Cardiac muscle cell (in vitro differentiated cells and primary cell): ENCODE measurements at regions not wholly inside any gene's neighbourhood (a gene's known extent, or its start where the extent isn't known, plus 50 kb on each side); places are given as distances from the start of the nearest gene placed in this dataset.

Experiments
- DNase-seq, 2 donors: peaks; one replicate each; pipeline versions ENCODE4 v3.0.0 to v3.0.0-alpha.2; 2010 to 2017; ENCODE audit warnings: low read depth in 1 of 2, low spot score in 1 of 2
- H3K27ac ChIP-seq: fragments of 200-600 bp; sonication (generic); 2 replicates; pipeline ENCODE4 v1.5.1; 2016
- H3K27me3 ChIP-seq: fragments of 200-600 bp; sonication (generic); 2 replicates; pipeline ENCODE4 v1.6.0; 2016; ENCODE audit warnings: control low read depth
- H3K36me3 ChIP-seq: fragments of 200-600 bp; sonication (generic); 2 replicates; pipeline ENCODE4 v1.5.1; 2016; ENCODE audit warnings: control low read depth
- H3K4me1 ChIP-seq: fragments of 200-600 bp; sonication (generic); 2 replicates; pipeline ENCODE4 v1.8.1; 2017; ENCODE audit warnings: low read depth, mild to moderate bottlenecking, mixed run types
- H3K4me3 ChIP-seq: fragments of 200-600 bp; sonication (generic); 2 replicates; pipeline ENCODE4 v1.5.1; 2016; ENCODE audit warnings: mild to moderate bottlenecking
- H3K9me3 ChIP-seq: fragments of 200-600 bp; sonication (generic); 2 replicates; pipeline ENCODE4 v1.5.1; 2017; ENCODE audit warnings: low read depth, mild to moderate bottlenecking, control low read depth
- TF ChIP-seq, protein P1 (sequence below): IDR thresholded peaks from 2 replicates; pipeline ENCODE4 v1.5.1; 2012; ENCODE audit warnings: low read depth, mild to moderate bottlenecking, low read length

DNA sequence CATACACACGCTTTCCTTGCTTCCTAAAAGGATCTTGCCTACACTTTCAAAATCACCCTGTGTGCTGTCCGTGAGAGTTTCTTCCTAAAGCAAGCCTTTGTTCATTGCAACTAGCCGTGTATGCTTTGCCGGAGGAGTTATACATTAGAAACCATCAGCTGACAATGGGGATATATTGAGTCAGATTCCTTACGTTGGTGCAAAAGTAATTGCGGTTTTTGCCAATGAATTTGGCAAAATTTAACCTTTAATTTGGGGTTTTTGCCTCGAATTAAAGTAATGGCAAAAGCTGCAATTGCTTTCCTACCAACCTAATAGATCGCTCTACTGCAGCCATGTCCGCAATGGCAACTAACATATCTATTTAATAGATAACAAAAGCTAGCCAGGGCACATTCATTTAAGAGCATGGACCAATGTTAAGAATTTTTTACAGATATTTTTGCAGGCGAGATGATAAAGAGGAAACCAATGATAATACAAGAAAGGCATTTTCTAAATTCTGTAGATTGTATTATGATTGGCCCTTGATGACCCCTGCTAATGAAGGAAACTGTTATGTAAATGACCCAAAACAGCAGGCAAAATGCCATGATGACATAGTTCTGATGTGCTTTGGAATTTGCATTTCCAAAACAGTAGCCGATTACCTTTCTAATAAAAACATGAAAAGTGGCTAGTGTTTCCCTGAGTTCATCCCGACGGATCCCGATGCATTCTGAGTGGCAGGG, 184.8 kb upstream of the NRP1 start:
- no peaks in the 10 kb centered on the region for H3K9me3 ChIP-seq
- H3K27ac ChIP-seq = no peak overlapping the region
- H3K36me3 ChIP-seq = no peaks in the 10 kb centered on the region
- no peak overlapping the region for H3K4me3 ChIP-seq
- no peaks in the 10 kb centered on the region for H3K27me3 ChIP-seq
- TF ChIP-seq, protein P1, sequence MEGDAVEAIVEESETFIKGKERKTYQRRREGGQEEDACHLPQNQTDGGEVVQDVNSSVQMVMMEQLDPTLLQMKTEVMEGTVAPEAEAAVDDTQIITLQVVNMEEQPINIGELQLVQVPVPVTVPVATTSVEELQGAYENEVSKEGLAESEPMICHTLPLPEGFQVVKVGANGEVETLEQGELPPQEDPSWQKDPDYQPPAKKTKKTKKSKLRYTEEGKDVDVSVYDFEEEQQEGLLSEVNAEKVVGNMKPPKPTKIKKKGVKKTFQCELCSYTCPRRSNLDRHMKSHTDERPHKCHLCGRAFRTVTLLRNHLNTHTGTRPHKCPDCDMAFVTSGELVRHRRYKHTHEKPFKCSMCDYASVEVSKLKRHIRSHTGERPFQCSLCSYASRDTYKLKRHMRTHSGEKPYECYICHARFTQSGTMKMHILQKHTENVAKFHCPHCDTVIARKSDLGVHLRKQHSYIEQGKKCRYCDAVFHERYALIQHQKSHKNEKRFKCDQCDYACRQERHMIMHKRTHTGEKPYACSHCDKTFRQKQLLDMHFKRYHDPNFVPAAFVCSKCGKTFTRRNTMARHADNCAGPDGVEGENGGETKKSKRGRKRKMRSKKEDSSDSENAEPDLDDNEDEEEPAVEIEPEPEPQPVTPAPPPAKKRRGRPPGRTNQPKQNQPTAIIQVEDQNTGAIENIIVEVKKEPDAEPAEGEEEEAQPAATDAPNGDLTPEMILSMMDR = no peak
- H3K4me1 ChIP-seq = no peaks in the 10 kb centered on the region
- peak in 1 of 2 donors; percentile 12 for DNase-seq

DNA sequence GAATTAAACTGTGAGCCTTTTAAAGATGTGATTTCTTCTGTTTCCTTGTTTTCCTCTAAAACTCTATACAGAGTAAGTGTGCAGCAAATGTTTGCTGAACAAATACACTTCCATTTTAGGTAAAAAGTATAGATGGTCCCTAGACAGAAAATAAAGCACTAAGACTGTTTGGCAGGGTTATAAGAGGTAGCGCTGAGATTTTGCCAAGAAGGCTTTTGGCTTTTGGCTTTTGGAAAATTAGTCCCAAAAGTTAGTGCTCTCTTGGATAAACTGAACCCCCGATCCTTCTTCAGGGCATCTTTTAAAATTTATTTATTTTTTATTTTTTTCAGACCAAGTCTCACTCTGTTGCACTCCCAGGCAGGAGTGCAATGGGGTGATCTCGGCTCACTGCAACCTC, 175.7 kb upstream of the NRP1 start:
- Histone ChIP-seq H3K27ac (no peak overlapping the region), H3K4me1 (no peaks in the 10 kb centered on the region)

DNA sequence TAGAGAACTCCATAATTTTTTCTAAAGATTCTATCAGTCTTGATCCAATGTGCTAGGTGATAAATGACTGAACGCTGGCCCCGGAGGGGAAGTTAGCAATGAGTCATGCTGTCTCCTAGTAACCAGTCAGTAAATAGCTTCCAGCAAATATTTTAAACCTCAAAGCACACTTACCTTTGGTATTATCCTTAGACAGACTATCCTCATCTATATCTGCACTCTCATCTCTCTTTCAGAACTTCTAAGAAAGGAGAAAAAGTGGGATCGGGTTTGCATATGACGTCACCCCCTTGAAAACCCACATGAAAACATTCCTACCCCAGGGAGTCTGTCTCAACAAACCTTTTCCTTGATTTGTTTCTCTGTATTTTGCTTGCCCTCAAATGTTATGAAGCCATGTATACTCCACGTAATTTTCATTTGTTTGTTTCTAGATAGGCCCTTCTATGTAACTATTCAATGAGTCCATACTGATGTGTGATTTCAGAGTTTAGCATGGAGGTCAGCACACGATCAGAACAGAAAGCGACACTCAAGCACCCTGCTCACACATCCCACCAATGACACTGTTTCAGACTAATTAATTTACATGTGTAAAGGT, 174.9 kb upstream of the NRP1 start:
- DNase-seq = peak in 1 of 2 donors; percentile 82
- H3K4me3 ChIP-seq = no peak overlapping the region
- no peaks in the 10 kb centered on the region for H3K27me3 ChIP-seq
- TF ChIP-seq, protein P1 = no peak
- H3K9me3 ChIP-seq = no peaks in the 10 kb centered on the region
- no peak overlapping the region for H3K27ac ChIP-seq
- H3K4me1 ChIP-seq = no peaks in the 10 kb centered on the region
- no peaks in the 10 kb centered on the region for H3K36me3 ChIP-seq

More for the DNA sequence above, 175.7 kb upstream of the NRP1 start:
- Histone ChIP-seq H3K9me3 (no peaks in the 10 kb centered on the region), H3K36me3 (no peaks in the 10 kb centered on the region), H3K27me3 (no peaks in the 10 kb centered on the region), H3K4me3 (no peak overlapping the region)
- DNase-seq = no peak
- TF ChIP-seq, protein P1 = no peak

DNA sequence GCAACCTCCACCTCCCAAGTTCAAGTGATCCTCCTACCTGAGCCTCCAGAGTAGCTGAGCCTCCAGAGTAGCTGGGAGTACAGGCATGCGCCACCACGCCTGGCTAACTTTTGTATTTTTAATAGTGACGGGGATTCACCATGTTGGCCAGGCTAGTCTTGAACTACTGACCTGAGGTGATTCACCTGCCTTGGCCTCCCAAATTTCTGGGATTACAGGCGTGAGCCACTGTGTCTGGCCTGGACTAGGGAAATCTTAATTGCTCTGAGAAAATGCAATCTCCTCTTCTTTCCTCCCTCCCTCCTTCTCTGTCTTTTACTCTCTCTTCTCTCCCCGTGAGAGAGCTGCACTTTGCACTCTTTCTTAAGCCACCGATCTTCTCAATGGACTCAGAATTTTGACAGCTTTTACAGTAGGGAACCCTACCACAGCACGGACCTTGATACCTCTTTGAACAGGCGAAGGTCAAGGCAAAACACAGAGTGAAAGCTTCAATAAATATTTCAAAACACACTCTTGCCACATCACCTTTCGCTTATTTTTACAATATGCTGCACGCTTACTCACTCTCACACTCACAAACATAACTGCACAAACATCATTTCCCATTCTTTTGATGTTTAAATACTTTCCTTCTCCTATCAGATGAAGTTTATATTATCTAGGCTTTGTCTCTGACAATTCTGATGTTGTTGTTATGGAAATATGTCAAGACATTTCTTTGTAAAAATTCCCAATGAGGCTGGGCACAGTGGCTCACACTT, 173.4 kb upstream of the NRP1 start:
- TF ChIP-seq, protein P1 = no peak
- Histone ChIP-seq H3K4me1 (no peaks in the 10 kb centered on the region), H3K4me3 (no peak overlapping the region), H3K27ac (no peak overlapping the region), H3K36me3 (no peaks in the 10 kb centered on the region), H3K9me3 (no peaks in the 10 kb centered on the region), H3K27me3 (no peaks in the 10 kb centered on the region)
- no peak for DNase-seq

DNA sequence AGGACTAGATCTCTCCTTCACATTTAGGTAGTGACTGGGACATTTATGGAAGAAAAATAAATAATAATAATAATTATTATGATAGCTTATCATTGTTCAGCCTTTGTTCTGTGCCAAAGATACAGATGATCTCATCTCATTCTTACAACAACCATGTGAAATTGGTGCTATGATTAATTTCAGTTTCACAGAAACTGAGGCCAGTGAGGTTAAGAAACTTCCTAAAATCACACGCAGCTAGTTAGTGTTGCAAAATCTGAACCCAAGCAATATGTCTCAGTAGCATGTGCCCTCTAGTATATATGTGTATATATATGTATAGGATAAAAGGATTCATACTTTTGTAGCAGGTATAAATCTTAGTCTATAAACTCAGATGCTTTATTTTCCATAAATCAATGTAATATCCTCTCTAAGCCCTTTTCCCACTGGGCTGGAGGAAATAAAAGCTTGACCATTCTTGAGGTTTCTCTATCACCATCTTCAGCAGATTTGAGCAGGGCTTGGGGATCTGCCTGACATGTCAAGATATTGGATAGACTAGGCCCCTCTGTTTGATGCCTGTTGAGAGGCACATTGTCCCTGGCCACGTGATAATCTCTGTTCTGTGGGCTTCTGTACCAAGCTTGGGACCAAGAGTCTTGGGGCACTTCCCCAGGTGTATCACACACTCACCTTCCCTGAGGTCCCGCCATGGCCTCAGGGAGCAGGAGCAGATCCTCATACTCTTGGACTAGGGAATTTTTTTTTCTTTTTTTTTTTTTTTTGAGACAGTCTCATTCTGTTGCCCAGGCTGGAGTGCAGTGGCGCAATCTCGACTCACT, 172.6 kb upstream of the NRP1 start:
- Histone ChIP-seq H3K36me3 (no peaks in the 10 kb centered on the region), H3K4me3 (no peak overlapping the region), H3K27ac (no peak overlapping the region), H3K9me3 (no peaks in the 10 kb centered on the region), H3K4me1 (no peaks in the 10 kb centered on the region), H3K27me3 (no peaks in the 10 kb centered on the region)
- TF ChIP-seq, protein P1 = no peak
- DNase-seq = peak in 1 of 2 donors; percentile 31
